Bronchial epithelial cell (primary cell): ENCODE measurements at regions not wholly inside any gene's neighbourhood (a gene's known extent, or its start where the extent isn't known, plus 50 kb on each side); places are given as distances from the start of the nearest gene placed in this dataset.

Experiments used
- DNase-seq: peaks from one replicate; pipeline ENCODE4 v3.0.0-alpha.2; 2010; ENCODE audit warnings: low read depth
- FAIRE-seq: peaks from 2 replicates; lab custom pipeline; 2011; peaks lifted over from hg19 to GRCh38; lab: Jason Lieb, UNC
- H3K27me3 ChIP-seq: 2 replicates; pipeline ENCODE4 v1.5.1; 2011; ENCODE audit warnings: low read length; ENCODE audit not compliant: control insufficient read depth, insufficient read depth
- H3K36me3 ChIP-seq: 2 replicates; pipeline ENCODE4 v1.5.1; 2011; ENCODE audit warnings: low read length; ENCODE audit not compliant: control insufficient read depth, insufficient read depth
- H3K4me3 ChIP-seq: 2 replicates; pipeline ENCODE4 v1.5.1; 2011; ENCODE audit warnings: mild to moderate bottlenecking, low read depth, low read length, control low read depth
- TF ChIP-seq, protein P1 (sequence below): IDR thresholded peaks from 2 replicates; pipeline ENCODE4 v1.5.1; 2011; ENCODE audit warnings: mild to moderate bottlenecking, moderate library complexity, low read length, control low read depth, inconsistent platforms; ENCODE audit not compliant: insufficient read depth, severe bottlenecking

DNA sequence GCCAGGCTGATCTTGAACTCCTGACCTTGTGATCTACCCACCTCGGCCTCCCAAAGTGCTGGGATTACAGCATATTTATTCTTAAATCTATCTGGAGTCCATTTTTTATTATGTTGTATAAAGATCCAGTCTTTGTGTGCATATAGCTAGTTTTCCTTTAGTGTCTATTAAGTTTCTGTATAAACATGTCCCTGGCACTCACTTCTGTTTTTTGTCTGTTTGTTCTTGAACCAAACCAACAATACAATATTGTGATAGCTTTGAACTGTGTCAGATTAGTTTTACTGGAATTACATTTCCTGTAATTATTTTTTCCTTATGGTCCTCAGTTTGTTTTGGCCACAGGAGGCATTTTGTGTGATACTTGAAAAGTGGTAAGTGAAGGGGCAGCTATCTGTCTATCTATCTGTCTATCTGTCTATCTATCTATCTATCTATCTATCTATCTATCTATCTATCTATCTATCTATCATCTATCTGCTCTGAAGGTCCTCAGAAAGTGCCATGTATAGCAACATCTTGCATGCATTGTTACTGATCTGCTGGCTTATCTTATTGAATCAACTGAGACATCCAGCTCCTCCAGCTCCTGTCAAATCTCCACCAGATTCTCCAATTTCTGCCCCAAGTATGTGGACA lies 70.9 kb upstream of the ACVR1 start:
- DNase-seq: no peak
- Histone ChIP-seq H3K4me3 (no peak overlapping the region), H3K27me3 (no peaks in the 10 kb centered on the region), H3K36me3 (no peaks in the 10 kb centered on the region)
- TF ChIP-seq, protein P1, sequence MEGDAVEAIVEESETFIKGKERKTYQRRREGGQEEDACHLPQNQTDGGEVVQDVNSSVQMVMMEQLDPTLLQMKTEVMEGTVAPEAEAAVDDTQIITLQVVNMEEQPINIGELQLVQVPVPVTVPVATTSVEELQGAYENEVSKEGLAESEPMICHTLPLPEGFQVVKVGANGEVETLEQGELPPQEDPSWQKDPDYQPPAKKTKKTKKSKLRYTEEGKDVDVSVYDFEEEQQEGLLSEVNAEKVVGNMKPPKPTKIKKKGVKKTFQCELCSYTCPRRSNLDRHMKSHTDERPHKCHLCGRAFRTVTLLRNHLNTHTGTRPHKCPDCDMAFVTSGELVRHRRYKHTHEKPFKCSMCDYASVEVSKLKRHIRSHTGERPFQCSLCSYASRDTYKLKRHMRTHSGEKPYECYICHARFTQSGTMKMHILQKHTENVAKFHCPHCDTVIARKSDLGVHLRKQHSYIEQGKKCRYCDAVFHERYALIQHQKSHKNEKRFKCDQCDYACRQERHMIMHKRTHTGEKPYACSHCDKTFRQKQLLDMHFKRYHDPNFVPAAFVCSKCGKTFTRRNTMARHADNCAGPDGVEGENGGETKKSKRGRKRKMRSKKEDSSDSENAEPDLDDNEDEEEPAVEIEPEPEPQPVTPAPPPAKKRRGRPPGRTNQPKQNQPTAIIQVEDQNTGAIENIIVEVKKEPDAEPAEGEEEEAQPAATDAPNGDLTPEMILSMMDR: no peak
- FAIRE-seq: no peak

DNA sequence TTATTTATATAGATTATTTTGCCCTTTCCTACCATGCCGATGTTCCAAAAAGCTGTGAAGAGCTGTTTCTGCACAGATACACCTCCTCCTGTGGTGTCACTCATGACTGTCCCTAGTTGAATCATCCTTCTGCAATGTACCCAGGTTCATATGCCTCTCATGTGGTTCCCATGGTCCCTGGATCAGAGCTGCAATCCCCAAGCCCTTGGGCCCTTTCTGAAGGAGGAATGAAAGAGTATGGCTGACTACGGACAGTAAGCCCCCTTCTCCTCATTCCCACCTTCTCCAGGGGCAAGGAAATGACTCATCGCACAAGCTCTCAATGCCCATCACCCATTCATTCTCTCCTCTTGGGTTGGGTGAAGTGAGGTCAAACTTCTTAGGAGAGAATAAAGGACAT lies 63.9 kb upstream of the ACVR1 start:
- DNase-seq: peak; percentile 38
- Histone ChIP-seq H3K36me3 (no peaks in the 10 kb centered on the region), H3K4me3 (no peak overlapping the region), H3K27me3 (no peaks in the 10 kb centered on the region)
- TF ChIP-seq, protein P1: no peak
- FAIRE-seq: peak; percentile 84

DNA sequence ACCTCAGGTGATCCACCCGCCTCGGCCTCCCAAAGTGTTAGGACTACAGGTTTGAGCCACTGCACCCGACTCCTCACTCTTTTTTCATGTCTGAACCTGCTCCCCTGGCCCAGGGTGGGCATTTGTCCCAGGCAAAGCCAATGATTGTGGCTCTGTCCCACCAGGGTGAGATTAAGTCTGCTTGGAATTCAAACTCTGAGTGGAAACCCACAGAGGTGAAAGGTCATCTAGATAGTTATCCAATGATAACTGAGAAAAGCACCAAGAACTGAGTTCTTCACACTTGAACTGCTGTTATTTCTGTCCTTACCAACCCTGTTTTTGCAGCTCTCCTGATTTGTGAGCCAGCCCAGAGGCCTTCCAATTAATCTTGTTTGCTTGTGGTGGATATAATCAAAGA lies 62.4 kb upstream of the ACVR1 start:
- Histone ChIP-seq H3K36me3 (no peaks in the 10 kb centered on the region), H3K4me3 (no peak overlapping the region), H3K27me3 (no peaks in the 10 kb centered on the region)
- TF ChIP-seq, protein P1: no peak
- no peak for DNase-seq
- FAIRE-seq: no peak

DNA sequence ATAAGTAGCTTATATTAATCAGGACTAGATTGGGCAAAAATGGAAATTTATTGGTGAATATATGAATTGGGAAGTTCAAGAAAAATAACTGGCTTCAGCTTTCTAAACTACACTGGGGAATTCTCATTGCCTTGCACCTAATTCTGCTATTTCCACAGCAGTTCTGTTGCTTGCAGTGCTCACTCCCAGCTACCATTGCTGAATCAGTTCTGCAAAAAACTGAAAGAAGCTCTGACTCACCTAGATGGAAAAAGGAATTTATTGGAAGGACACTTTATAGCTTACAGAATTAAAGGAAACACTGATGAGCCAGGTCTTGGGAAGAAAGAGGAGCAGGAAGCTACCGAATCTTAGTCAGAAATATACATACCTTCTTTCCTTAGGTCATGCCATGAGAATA lies 60.3 kb upstream of the ACVR1 start:
- H3K36me3 ChIP-seq: no peaks in the 10 kb centered on the region
- H3K4me3 ChIP-seq: no peak overlapping the region
- FAIRE-seq (no peak), DNase-seq (peak; percentile 71)
- no peaks in the 10 kb centered on the region for H3K27me3 ChIP-seq
- TF ChIP-seq, protein P1: no peak

DNA sequence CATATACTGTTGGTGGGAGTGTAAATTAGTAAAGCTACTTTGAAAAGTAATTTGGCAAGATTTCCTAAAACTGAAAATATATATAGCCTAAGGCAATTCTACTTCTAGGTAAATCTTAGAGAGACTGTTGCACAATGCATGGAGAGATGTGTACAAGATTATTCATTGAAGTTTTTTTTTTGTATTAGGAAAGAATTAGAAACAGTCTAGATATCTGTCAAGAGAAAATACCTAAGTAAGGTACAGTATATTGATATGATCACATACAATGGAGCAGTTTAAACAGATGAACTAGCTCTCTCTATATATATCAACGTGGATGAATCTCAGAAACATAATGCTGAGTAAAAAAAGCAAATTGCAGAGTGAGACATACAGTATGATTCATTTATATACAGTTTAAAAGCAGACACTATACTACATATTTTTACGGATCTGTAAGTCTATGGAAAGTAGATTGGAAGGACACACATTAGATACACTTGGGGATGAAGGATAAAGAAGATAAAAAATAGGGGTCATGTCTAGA lies 59.3 kb upstream of the ACVR1 start:
- peak; percentile 71 for DNase-seq
- H3K4me3 ChIP-seq: no peak overlapping the region
- FAIRE-seq: no peak

More for the DNA sequence above, 59.3 kb upstream of the ACVR1 start:
- TF ChIP-seq, protein P1: no peak
- Histone ChIP-seq H3K27me3 (no peaks in the 10 kb centered on the region), H3K36me3 (no peaks in the 10 kb centered on the region)
